Pancreas (tissue), 10 donors: ENCODE measurements at regions not wholly inside any gene's neighbourhood (a gene's known extent, or its start where the extent isn't known, plus 50 kb on each side); places are given as distances from the start of the nearest gene placed in this dataset.
A peak's percentile ranks its signal among the peaks of the same experiment; 100 is the strongest.

Experiments used
- ATAC-seq, 4 donors: fragments of 200-7000 bp; cut with Tn5 transposase; one replicate each; pipeline versions ENCODE4 v1.8.0 to v1.9.1; 2020; ENCODE audit warnings: mild to moderate bottlenecking in 4 of 4, moderate library complexity in 4 of 4
- DNase-seq, 6 donors: peaks; one replicate each; pipeline ENCODE4 v3.0.0-alpha.2; 2020
- FAIRE-seq: peaks from 2 replicates; lab custom pipeline; 2012; peaks lifted over from hg19 to GRCh38; lab: Jason Lieb, UNC
- H3K27ac ChIP-seq, 4 donors: fragments of 200-600 bp; sonication (generic); 1 replicate in 3 of 4; 2 replicates in 1 of 4; pipeline versions ENCODE4 v1.5.0 to v1.8.0; 2020
- H3K27me3 ChIP-seq, 4 donors: fragments of 200-600 bp; one replicate each; pipeline ENCODE4 v1.8.0; 2021
- H3K36me3 ChIP-seq, 3 donors: fragments of 200-600 bp; sonication (generic) in 1 of 3; one replicate each; pipeline versions ENCODE4 v1.5.0 to v1.8.0; 2020 to 2021
- H3K4me1 ChIP-seq, 3 donors: fragments of 200-600 bp; one replicate each; pipeline ENCODE4 v1.8.0; 2021
- H3K4me3 ChIP-seq, 4 donors: fragments of 200-600 bp; sonication (generic) in 2 of 4; one replicate each; pipeline versions ENCODE4 v1.5.0 to v1.8.0; 2020 to 2021
- H3K9me3 ChIP-seq, 4 donors: fragments of 200-600 bp; one replicate each; pipeline ENCODE4 v1.8.0; 2021
- CTCF ChIP-seq, 4 donors: fragments of 200-600 bp; sonication (generic) in 3 of 4; IDR thresholded peaks; one replicate each; pipeline versions ENCODE4 v1.5.0 to v1.8.0; 2021; ENCODE audit warnings: antibody characterized with exemption in 4 of 4
- WGBS, 2 donors: extraction: QIAGEN DNeasy Blood & Tissue Kit; methylation state at CpG; one replicate each; pipeline ENCODE4 v1.1.7; 2013; 5-methylcytosine and 5-hydroxymethylcytosine counted together
- intact Hi-C, 3 donors: fragments of 100-400 bp; cut with DNase I; formaldehyde crosslinking; loops; one replicate each; pipeline versions ENCODE4 v1.11.1 to v1.14.2; 2022
- donor health status: healthy with polysubstance abuse.
- donor health status: DM: no; HTN: no; CAD: no; lungs with moderate emphysema.
- donor health status: DM: no; HTN: no; CAD: no.
- donor health status: control.
- donor health status: control.
- donor health status: Bipolar disorder and iron deficiency.
- donor health status: DM: yes; HTN: yes; CAD: no.
- donor health status: DM: no; HTN: no; CAD: no.
- donor health status: DM: no; HTN: no; CAD: no.
- donor health status: DM: yes; HTN: yes; CAD: no.

GRCh38 chrX:120014354-120015130, 62.9 kb downstream of the RHOXF2B start:
- peak; percentile 56 to 63 (median 62) for ATAC-seq
- Histone ChIP-seq H3K4me3 (peak overlapping the region; percentile 3 to 40 (median 28)), H3K36me3 (no peaks in the 10 kb centered on the region), H3K27me3 (peaks cover 0 to 5% (median 0%) of the 10 kb centered on the region in 4 donors), H3K27ac (peak overlapping the region in 2 of 4 donors; percentile 19 to 61), H3K9me3 (no peaks in the 10 kb centered on the region), H3K4me1 (no peaks in the 10 kb centered on the region)
- no peak for FAIRE-seq
- WGBS, 2 donors, result 12 to 34% methylated on average over 29 to 30 of the region's 30 CpGs
- intact Hi-C loops, result no loop called here
- no peak for TF ChIP-seq CTCF (IDR thresholded peaks at IDR 0.05)
- DNase-seq, result peak in 3 of 6 donors; percentile 18 to 31 (median 20)

- no peak for TF ChIP-seq CTCF (IDR thresholded peaks at IDR 0.05)
- ATAC-seq, result no peak
- H3K4me3 ChIP-seq, result no peak overlapping the region
- no peaks in the 10 kb centered on the region for H3K4me1 ChIP-seq
- no peak for FAIRE-seq
- peaks cover 0 to 10% (median 4%) of the 10 kb centered on the region in 4 donors for H3K27me3 ChIP-seq
- intact Hi-C loops, result no loop called here
- 65 to 76% methylated on average over 6 of the region's 6 CpGs for WGBS, 2 donors
- no peaks in the 10 kb centered on the region for H3K9me3 ChIP-seq
- no peak overlapping the region for H3K27ac ChIP-seq
- DNase-seq, result no peak
- H3K36me3 ChIP-seq, result no peaks in the 10 kb centered on the region
These were observed 58.2 kb upstream of the NKAP start for GRCh38 chrX:120001787-120002186.

DNA sequence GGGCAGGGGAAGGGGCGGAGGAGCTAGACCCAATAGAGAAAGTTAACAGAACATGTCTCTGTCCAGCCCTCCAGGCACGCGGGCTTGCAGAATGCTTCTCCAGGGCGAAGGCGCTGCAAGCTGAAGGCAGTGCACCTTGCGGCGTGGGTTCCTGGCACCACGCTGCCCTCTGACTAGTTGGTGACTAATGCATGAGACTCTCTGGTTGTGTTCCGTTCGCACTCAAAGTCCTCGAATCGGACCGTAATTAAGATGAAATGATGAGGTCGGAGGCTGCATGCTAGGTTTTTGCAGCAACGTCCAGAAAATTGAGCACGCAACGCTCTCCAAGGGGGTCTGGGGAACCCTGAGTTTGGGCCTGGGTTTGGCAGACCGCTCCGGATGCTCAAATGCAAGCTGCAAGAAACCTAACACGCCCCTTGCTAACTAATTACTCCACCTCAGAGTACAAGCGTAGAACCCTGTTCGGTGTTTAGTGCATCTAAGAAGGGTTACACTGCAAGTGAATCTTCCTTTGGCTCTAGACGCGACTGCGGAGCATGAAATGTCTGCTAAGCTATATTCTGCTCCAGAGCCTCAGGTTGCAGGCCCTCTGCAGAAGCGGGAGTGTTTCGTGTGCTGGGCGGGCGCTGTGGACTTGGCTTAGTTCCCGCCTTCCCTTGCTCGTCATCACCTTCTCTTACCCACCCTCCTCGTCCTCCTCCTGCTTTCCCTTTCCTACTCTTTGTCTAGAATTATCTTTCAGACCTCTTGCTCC, 57.1 kb upstream of the NKAP start:
- WGBS, 2 donors, result 53 to 69% methylated on average over 32 of the region's 32 CpGs
- TF ChIP-seq CTCF (IDR thresholded peaks at IDR 0.05), result no peak
- no peaks in the 10 kb centered on the region for H3K36me3 ChIP-seq

GRCh38 chrX:119999087-119999634, 55.6 kb upstream of the NKAP start:
- no peak for ATAC-seq
- H3K4me3 ChIP-seq, result no peak overlapping the region
- no peaks in the 10 kb centered on the region for H3K9me3 ChIP-seq
- WGBS, 2 donors, result 47 to 61% methylated on average over 20 of the region's 20 CpGs
- DNase-seq, result no peak
- no peak for FAIRE-seq
- H3K27ac ChIP-seq, result no peak overlapping the region
- TF ChIP-seq CTCF (IDR thresholded peaks at IDR 0.05), result no peak
- H3K36me3 ChIP-seq, result no peaks in the 10 kb centered on the region
- intact Hi-C loops, result no loop called here
- H3K27me3 ChIP-seq, result peaks cover 0 to 31% (median 4%) of the 10 kb centered on the region in 4 donors
- H3K4me1 ChIP-seq, result no peaks in the 10 kb centered on the region

More for the DNA sequence above, 57.1 kb upstream of the NKAP start:
- DNase-seq, result no peak
- no peak for FAIRE-seq
- Histone ChIP-seq H3K4me3 (no peak overlapping the region), H3K4me1 (no peaks in the 10 kb centered on the region), H3K9me3 (no peaks in the 10 kb centered on the region), H3K27me3 (peaks cover 0 to 19% (median 4%) of the 10 kb centered on the region in 4 donors), H3K27ac (no peak overlapping the region)
- peak in 1 of 4 donors; percentile 20 for ATAC-seq
- intact Hi-C loops, result no loop called here
